ENCODE measurements at regions not wholly inside any gene's neighbourhood (a gene's known extent, or its start where the extent isn't known, plus 50 kb on each side); places are given as distances from the start of the nearest gene placed in this dataset.

GRCh38 chr6:27558028-27558724 lies 85.3 kb upstream of the ZNF184 start:
- H3K4me1 ChIP-seq (ENCODE audit: insufficient read depth, low read length): no peaks in the 10 kb centered on the region; the same call in 1 of the 2 replicates
- Mint-ChIP-seq H3K27ac (no peak overlapping the region), H3K27me3 (ENCODE audit: low read depth) (peaks cover 27% of the 10 kb centered on the region), H3K4me3 (no peak overlapping the region; a peak in 1 of 5 replicates), H3K4me1 (peaks cover 6 to 9% of the 10 kb centered on the region in 2 experiments; a peak in 3 of 4 replicates), H3K36me3 (ENCODE audit: insufficient read depth in 1 of 3, low read depth in 3 of 3) (no peaks in the 10 kb centered on the region), H3K9me3 (no peaks in the 10 kb centered on the region; a peak in 1 of 5 replicates)
- no peak overlapping the region for H3K27ac ChIP-seq (ENCODE audit: insufficient read length, low read depth, low read length)
- H2BK12ac ChIP-seq (ENCODE audit: insufficient read length, low read depth, low read length): no peak overlapping the region
- no peaks in the 10 kb centered on the region for H3K79me1 ChIP-seq (ENCODE audit: insufficient read depth, low read depth, low read length, poor library complexity, severe bottlenecking)
- no peak overlapping the region for H3K4ac ChIP-seq (ENCODE audit: low read depth, low read length)
- H3K56ac ChIP-seq (ENCODE audit: insufficient read length, low read depth, low read length): no peak overlapping the region
- H3T11ph ChIP-seq (ENCODE audit: low read length): no peak overlapping the region
- H2BK15ac ChIP-seq (ENCODE audit: low read depth, low read length): no peak overlapping the region
- no peak overlapping the region for H2AK5ac ChIP-seq (ENCODE audit: insufficient read length, low read length)
- no peak overlapping the region for H2BK120ac ChIP-seq (ENCODE audit: low read depth, low read length, poor library complexity, severe bottlenecking)
- H3K14ac ChIP-seq (ENCODE audit: insufficient read depth, low read length): no peak overlapping the region
- H3K23ac ChIP-seq (ENCODE audit: insufficient read length, low read depth, low read length): no peak overlapping the region
- H4K5ac ChIP-seq (ENCODE audit: insufficient read length, low read depth, low read length): no peak overlapping the region
- no peaks in the 10 kb centered on the region for H3K27me3 ChIP-seq (ENCODE audit: insufficient read depth, low read length)
- no peak overlapping the region for H4K8ac ChIP-seq (replicated peaks; ENCODE audit: insufficient read length, low read depth, low read length)
- DNase-seq: no peak
- peaks cover 13% of the 10 kb centered on the region for H3K23me2 ChIP-seq (ENCODE audit: insufficient read length, low read depth, low read length, poor library complexity, severe bottlenecking)
- no peak overlapping the region for H2BK5ac ChIP-seq (ENCODE audit: insufficient read length, low read length)
- H3K79me2 ChIP-seq (ENCODE audit: insufficient read depth, low read length): no peaks in the 10 kb centered on the region
- TF ChIP-seq, protein P1, sequence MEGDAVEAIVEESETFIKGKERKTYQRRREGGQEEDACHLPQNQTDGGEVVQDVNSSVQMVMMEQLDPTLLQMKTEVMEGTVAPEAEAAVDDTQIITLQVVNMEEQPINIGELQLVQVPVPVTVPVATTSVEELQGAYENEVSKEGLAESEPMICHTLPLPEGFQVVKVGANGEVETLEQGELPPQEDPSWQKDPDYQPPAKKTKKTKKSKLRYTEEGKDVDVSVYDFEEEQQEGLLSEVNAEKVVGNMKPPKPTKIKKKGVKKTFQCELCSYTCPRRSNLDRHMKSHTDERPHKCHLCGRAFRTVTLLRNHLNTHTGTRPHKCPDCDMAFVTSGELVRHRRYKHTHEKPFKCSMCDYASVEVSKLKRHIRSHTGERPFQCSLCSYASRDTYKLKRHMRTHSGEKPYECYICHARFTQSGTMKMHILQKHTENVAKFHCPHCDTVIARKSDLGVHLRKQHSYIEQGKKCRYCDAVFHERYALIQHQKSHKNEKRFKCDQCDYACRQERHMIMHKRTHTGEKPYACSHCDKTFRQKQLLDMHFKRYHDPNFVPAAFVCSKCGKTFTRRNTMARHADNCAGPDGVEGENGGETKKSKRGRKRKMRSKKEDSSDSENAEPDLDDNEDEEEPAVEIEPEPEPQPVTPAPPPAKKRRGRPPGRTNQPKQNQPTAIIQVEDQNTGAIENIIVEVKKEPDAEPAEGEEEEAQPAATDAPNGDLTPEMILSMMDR (conservative IDR thresholded peaks at IDR 0.05): no peak
- no peak overlapping the region for H4K91ac ChIP-seq (ENCODE audit: insufficient read length, low read depth, low read length)
- no peak overlapping the region for H3K9ac ChIP-seq (ENCODE audit: extremely low read depth, insufficient read length, low read length)
- WGBS (ENCODE audit: extremely low coverage, insufficient read length, low lambda C conversion rate): no CpG with 5 or more reads among the region's 31 CpGs
- H4K20me1 ChIP-seq (ENCODE audit: control insufficient read depth, insufficient read depth, insufficient read length): no peaks in the 10 kb centered on the region
- H3K18ac ChIP-seq (ENCODE audit: insufficient read length, low read depth, low read length): no peak overlapping the region
- no peak overlapping the region for H2BK20ac ChIP-seq (ENCODE audit: low read depth, low read length, poor library complexity, severe bottlenecking)
- no peaks in the 10 kb centered on the region for H3K9me3 ChIP-seq (ENCODE audit: control insufficient read depth, low read depth, low read length)
- peak overlapping the region; percentile 34 for H3K4me2 ChIP-seq (ENCODE audit: insufficient read depth, insufficient read length, low read length)
- peak overlapping the region; percentile 81 for H2AFZ ChIP-seq (ENCODE audit: low read length)
